A673 (cell line): ENCODE measurements at regions not wholly inside any gene's neighbourhood (a gene's known extent, or its start where the extent isn't known, plus 50 kb on each side); places are given as distances from the start of the nearest gene placed in this dataset.

Source experiments
- BruUV-seq: library from RNA; stranded (reverse); fragments of 400-500 nt; replicated peaks from 2 replicates; lab custom pipeline; 2021; lab: Mats Ljungman, UMichigan
- CTCF ChIA-PET: fragments of 300-600 bp; sonication (Branson Sonifier 250); formaldehyde crosslinking; loops from one replicate; lab custom pipeline; 2022; ENCODE audit warnings: antibody characterized with exemption; lab: Charles Lee
- POLR2A ChIA-PET: fragments of 300-600 bp; sonication (Branson Sonifier 250); formaldehyde crosslinking; loops from one replicate; lab custom pipeline; 2022; ENCODE audit warnings: antibody characterized with exemption; ENCODE audit not compliant: low non-redundant PET; lab: Charles Lee
- DNase-seq: peaks from one replicate; pipeline ENCODE4 v3.0.0-alpha.2; 2015; ENCODE audit warnings: low spot score
- H3K27ac ChIP-seq: fragments of 200-600 bp; sonication (generic); 2 replicates; pipeline ENCODE4 v1.5.1; 2016; ENCODE audit warnings: mixed run types, low read depth, mild to moderate bottlenecking, mixed read lengths, antibody characterized with exemption, low read length; ENCODE audit not compliant: poor library complexity, severe bottlenecking
- H3K27me3 ChIP-seq: fragments of 200-600 bp; sonication (generic); replicated peaks from 2 replicates; pipeline ENCODE4 v1.6.1; 2017; ENCODE audit warnings: mixed run types, low read depth, mild to moderate bottlenecking, mixed read lengths, antibody characterized with exemption, low read length; ENCODE audit not compliant: insufficient read depth, poor library complexity
- H3K36me3 ChIP-seq: fragments of 200-600 bp; sonication (generic); 2 replicates; pipeline ENCODE4 v1.6.1; 2016; ENCODE audit warnings: mixed run types, mild to moderate bottlenecking, mixed read lengths, antibody characterized with exemption, low read length; ENCODE audit not compliant: insufficient read depth, poor library complexity, severe bottlenecking
- H3K4me1 ChIP-seq: fragments of 200-600 bp; sonication (generic); 2 replicates; pipeline ENCODE4 v1.6.1; 2017; ENCODE audit warnings: mixed run types, mild to moderate bottlenecking, mixed read lengths, antibody characterized with exemption, low read length; ENCODE audit not compliant: insufficient read depth, poor library complexity, severe bottlenecking
- H3K4me3 ChIP-seq: fragments of 200-600 bp; sonication (generic); 2 replicates; pipeline ENCODE4 v1.5.1; 2016; ENCODE audit warnings: low read depth, mixed run types, mild to moderate bottlenecking, mixed read lengths, low read length; ENCODE audit not compliant: poor library complexity, severe bottlenecking
- H3K9me3 ChIP-seq: fragments of 200-600 bp; sonication (generic); 2 replicates; pipeline ENCODE4 v1.6.1; 2016; ENCODE audit warnings: mixed run types, low read depth, mild to moderate bottlenecking, mixed read lengths, antibody characterized with exemption, low read length; ENCODE audit not compliant: poor library complexity, severe bottlenecking
- EZH2 ChIP-seq: fragments of 200-600 bp; sonication (generic); IDR thresholded peaks from 2 replicates; pipeline ENCODE4 v1.6.1; 2017; ENCODE audit warnings: borderline replicate concordance, low read depth, mild to moderate bottlenecking, mixed read lengths, antibody characterized with exemption, low read length; ENCODE audit not compliant: poor library complexity, severe bottlenecking
- intact Hi-C: fragments of 100-400 bp; cut with micrococcal nuclease; formaldehyde crosslinking; loops from one replicate; pipeline ENCODE4 v1.10.0; 2022; ENCODE audit not compliant: unreplicated experiment
- TF ChIP-seq, protein P1 (sequence below): fragments of 300-800, 200-600 bp; sonication (generic); conservative IDR thresholded peaks from 2 replicates; pipeline ENCODE4 v1.5.1; 2017; ENCODE audit warnings: low read depth, mild to moderate bottlenecking, antibody characterized with exemption, low read length, moderate library complexity, mixed read lengths

DNA sequence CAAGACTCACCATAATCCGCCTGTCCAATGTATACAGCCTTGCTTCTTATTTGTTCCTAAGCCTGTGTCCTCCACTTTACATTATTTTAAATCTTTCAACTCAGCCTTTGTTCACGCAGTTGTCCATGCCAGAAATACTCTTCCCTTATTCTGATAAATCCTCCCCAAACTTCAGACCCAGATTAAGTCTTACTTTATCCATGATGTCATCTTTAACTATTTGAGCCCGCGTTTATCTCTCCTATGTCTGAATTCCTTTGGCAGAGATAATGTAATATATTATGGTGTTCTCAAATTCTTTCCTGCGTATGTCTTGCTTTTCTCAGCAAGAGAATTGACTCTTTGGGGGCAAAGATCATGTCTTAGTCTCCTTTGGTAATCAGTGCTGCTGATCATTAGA is 129.6 kb downstream of the LUZP4 start:
- Histone ChIP-seq H3K4me3 (no peak overlapping the region), H3K36me3 (no peaks in the 10 kb centered on the region), H3K4me1 (no peaks in the 10 kb centered on the region), H3K27me3 (peaks cover 15% of the 10 kb centered on the region), H3K9me3 (no peaks in the 10 kb centered on the region), H3K27ac (no peak overlapping the region)
- intact Hi-C loops = no loop called here
- no peak for DNase-seq
- no TSS peak for BruUV-seq
- ChIA-PET CTCF (no interaction called here), POLR2A (no interaction called here)
- no peak for TF ChIP-seq EZH2
- TF ChIP-seq, protein P1, sequence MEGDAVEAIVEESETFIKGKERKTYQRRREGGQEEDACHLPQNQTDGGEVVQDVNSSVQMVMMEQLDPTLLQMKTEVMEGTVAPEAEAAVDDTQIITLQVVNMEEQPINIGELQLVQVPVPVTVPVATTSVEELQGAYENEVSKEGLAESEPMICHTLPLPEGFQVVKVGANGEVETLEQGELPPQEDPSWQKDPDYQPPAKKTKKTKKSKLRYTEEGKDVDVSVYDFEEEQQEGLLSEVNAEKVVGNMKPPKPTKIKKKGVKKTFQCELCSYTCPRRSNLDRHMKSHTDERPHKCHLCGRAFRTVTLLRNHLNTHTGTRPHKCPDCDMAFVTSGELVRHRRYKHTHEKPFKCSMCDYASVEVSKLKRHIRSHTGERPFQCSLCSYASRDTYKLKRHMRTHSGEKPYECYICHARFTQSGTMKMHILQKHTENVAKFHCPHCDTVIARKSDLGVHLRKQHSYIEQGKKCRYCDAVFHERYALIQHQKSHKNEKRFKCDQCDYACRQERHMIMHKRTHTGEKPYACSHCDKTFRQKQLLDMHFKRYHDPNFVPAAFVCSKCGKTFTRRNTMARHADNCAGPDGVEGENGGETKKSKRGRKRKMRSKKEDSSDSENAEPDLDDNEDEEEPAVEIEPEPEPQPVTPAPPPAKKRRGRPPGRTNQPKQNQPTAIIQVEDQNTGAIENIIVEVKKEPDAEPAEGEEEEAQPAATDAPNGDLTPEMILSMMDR = no peak

DNA sequence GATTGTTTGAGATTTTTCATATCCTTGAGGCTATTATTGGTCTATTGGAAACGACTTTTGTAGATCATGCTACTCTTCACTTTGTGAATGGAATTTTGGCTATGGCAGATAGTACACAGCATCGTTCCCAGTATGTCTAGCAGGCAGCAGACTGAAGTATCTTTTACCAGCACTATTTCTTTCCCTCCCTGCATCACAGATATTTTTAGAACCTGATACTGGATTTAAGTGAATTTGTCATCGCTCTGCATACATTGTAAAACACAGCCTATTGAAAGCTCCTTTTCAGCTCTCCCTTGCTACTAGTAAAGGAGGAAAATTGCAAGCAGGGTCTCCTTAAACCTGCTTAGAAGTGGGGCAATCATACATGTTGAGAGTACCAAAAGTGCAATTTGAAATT is 133.6 kb downstream of the LUZP4 start:
- POLR2A ChIA-PET = no interaction called here
- H3K4me3 ChIP-seq = no peak overlapping the region
- CTCF ChIA-PET = no interaction called here
- peaks cover 12% of the 10 kb centered on the region for H3K27me3 ChIP-seq
- H3K9me3 ChIP-seq = no peaks in the 10 kb centered on the region
- no peak for TF ChIP-seq EZH2
- TF ChIP-seq, protein P1 = no peak
- intact Hi-C loops = no loop called here
- H3K36me3 ChIP-seq = no peaks in the 10 kb centered on the region
- H3K27ac ChIP-seq = no peak overlapping the region
- no TSS peak for BruUV-seq
- H3K4me1 ChIP-seq = no peaks in the 10 kb centered on the region
- DNase-seq = no peak

DNA sequence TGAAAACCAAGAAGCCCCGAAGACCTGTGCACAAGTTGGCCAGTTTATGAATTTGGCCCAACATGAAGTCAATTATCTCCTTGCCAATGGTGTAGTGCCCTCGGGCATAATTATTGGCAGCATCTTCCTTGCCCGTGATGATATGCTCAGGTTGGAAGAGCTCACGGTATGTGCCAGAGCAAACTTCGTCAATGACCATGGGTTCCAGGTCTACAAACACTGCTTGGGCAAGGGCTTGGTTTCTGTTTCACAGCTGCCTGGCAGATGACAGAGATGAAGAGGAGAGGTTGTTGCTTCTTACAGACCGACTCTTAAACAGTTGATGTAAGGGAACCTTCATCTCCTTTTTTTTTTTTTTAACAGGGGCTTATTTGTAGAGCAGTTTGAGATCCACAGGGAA is 135.6 kb upstream of the PLS3 start:
- Histone ChIP-seq H3K27me3 (peaks cover 6% of the 10 kb centered on the region), H3K27ac (no peak overlapping the region), H3K36me3 (no peaks in the 10 kb centered on the region), H3K4me1 (no peaks in the 10 kb centered on the region), H3K4me3 (no peak overlapping the region), H3K9me3 (no peaks in the 10 kb centered on the region)
- intact Hi-C loops = no loop called here
- no TSS peak for BruUV-seq
- TF ChIP-seq EZH2 = no peak
- TF ChIP-seq, protein P1 = no peak
- POLR2A ChIA-PET = no interaction called here
- DNase-seq = no peak
- CTCF ChIA-PET = no interaction called here
